Fibroblast of lung (primary cell): ENCODE measurements at regions not wholly inside any gene's neighbourhood (a gene's known extent, or its start where the extent isn't known, plus 50 kb on each side); places are given as distances from the start of the nearest gene placed in this dataset.

Experiments
- CTCF ChIP-seq, 2 donors: IDR thresholded peaks in 1 of 2; conservative IDR thresholded peaks in 1 of 2; 1 replicate in 1 of 2; 2 replicates in 1 of 2; pipeline ENCODE4 v1.5.1; 2011 to 2012; ENCODE audit warnings: low read length in 2 of 2, control low read depth in 1 of 2, inconsistent platforms in 1 of 2, low read depth in 1 of 2, mild to moderate bottlenecking in 1 of 2
- EZH2 ChIP-seq: IDR thresholded peaks from 2 replicates; pipeline ENCODE4 v1.5.1; 2012; ENCODE audit warnings: low read length, control low read depth, mild to moderate bottlenecking; ENCODE audit errors: missing control alignments

GRCh38 chr2:6314218-6314960 lies 551.3 kb downstream of the CMPK2 start:
- TF ChIP-seq CTCF (conservative IDR thresholded peaks at IDR 0.05 in 1 of 2, IDR thresholded peaks at IDR 0.05 in 1 of 2; ENCODE audit: low read depth in 1 of 2, low read length in 2 of 2): no peak
- no peak for TF ChIP-seq EZH2
